HG03108 (cell line): ENCODE measurements at regions not wholly inside any gene's neighbourhood (a gene's known extent, or its start where the extent isn't known, plus 50 kb on each side); places are given as distances from the start of the nearest gene placed in this dataset.

Experiments
- ATAC-seq: cut with Tn5 transposase; IDR thresholded peaks from one replicate; pipeline ENCODE4 v1.9.1; 2021; ENCODE audit warnings: moderate library complexity; ENCODE audit not compliant: unreplicated experiment

GRCh38 chr13:64075543-64076271 lies 2660.1 kb upstream of the PCDH20 start:
- no peak for ATAC-seq

GRCh38 chr13:64074971-64075474 lies 2659.4 kb upstream of the PCDH20 start:
- no peak for ATAC-seq

GRCh38 chr13:64073203-64073602 lies 2657.6 kb upstream of the PCDH20 start:
- ATAC-seq = no peak

- no peak for ATAC-seq
Measured at GRCh38 chr13:64071352-64071751, 2655.7 kb upstream of the PCDH20 start.

- ATAC-seq = no peak
Measured at GRCh38 chr13:64069892-64070291, 2654.2 kb upstream of the PCDH20 start.

- no peak for ATAC-seq
Measured at GRCh38 chr13:64066711-64067110, 2651.1 kb upstream of the PCDH20 start.

- no peak for ATAC-seq
Measured at GRCh38 chr13:64061649-64062048, 2646.0 kb upstream of the PCDH20 start.

- no peak for ATAC-seq
Measured at GRCh38 chr13:64057372-64058020, 2641.8 kb upstream of the PCDH20 start.

- no peak for ATAC-seq
Measured at GRCh38 chr13:64054321-64054720, 2638.7 kb upstream of the PCDH20 start.

- no peak for ATAC-seq
Measured at GRCh38 chr13:64052521-64052920, 2636.9 kb upstream of the PCDH20 start.

- no peak for ATAC-seq
Measured at GRCh38 chr13:64051278-64051677, 2635.6 kb upstream of the PCDH20 start.

- no peak for ATAC-seq
Measured at GRCh38 chr13:64041296-64041695, 2625.6 kb upstream of the PCDH20 start.

GRCh38 chr13:64033921-64034320 lies 2618.3 kb upstream of the PCDH20 start:
- no peak for ATAC-seq

GRCh38 chr13:64029343-64030093 lies 2613.9 kb upstream of the PCDH20 start:
- ATAC-seq = no peak

- ATAC-seq = no peak
Measured at GRCh38 chr13:64028551-64028950, 2612.9 kb upstream of the PCDH20 start.

GRCh38 chr13:64020126-64020525 lies 2604.5 kb upstream of the PCDH20 start:
- no peak for ATAC-seq

- ATAC-seq = no peak
Measured at GRCh38 chr13:64007339-64007738, 2591.7 kb upstream of the PCDH20 start.

- no peak for ATAC-seq
Measured at GRCh38 chr13:64000321-64000720, 2584.7 kb upstream of the PCDH20 start.

- ATAC-seq = no peak
Measured at GRCh38 chr13:63999614-64000305, 2584.1 kb upstream of the PCDH20 start.

GRCh38 chr13:63983366-63983765 lies 2567.7 kb upstream of the PCDH20 start:
- ATAC-seq = no peak

- ATAC-seq = no peak
Measured at GRCh38 chr13:63979951-63980350, 2564.3 kb upstream of the PCDH20 start.
